ENCODE measurements at regions not wholly inside any gene's neighbourhood (a gene's known extent, or its start where the extent isn't known, plus 50 kb on each side); places are given as distances from the start of the nearest gene placed in this dataset.

GRCh38 chr5:1938310-1939000 is 55.7 kb upstream of the IRX4 start:
- TF ChIP-seq, protein P1, sequence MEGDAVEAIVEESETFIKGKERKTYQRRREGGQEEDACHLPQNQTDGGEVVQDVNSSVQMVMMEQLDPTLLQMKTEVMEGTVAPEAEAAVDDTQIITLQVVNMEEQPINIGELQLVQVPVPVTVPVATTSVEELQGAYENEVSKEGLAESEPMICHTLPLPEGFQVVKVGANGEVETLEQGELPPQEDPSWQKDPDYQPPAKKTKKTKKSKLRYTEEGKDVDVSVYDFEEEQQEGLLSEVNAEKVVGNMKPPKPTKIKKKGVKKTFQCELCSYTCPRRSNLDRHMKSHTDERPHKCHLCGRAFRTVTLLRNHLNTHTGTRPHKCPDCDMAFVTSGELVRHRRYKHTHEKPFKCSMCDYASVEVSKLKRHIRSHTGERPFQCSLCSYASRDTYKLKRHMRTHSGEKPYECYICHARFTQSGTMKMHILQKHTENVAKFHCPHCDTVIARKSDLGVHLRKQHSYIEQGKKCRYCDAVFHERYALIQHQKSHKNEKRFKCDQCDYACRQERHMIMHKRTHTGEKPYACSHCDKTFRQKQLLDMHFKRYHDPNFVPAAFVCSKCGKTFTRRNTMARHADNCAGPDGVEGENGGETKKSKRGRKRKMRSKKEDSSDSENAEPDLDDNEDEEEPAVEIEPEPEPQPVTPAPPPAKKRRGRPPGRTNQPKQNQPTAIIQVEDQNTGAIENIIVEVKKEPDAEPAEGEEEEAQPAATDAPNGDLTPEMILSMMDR (IDR thresholded peaks at IDR 0.05; ENCODE audit: borderline replicate concordance, extremely low read depth, low read length, poor library complexity, severe bottlenecking) = no peak
- no peak for TF ChIP-seq EZH2 (IDR thresholded peaks at IDR 0.05; ENCODE audit: borderline replicate concordance, low read depth, low read length, severe bottlenecking)

All from DND-41 (cell line).